HG02973 (cell line): ENCODE measurements at regions not wholly inside any gene's neighbourhood (a gene's known extent, or its start where the extent isn't known, plus 50 kb on each side); places are given as distances from the start of the nearest gene placed in this dataset.

Experiments
- ATAC-seq: cut with Tn5 transposase; IDR thresholded peaks from one replicate; pipeline ENCODE4 v1.9.1; 2021; ENCODE audit warnings: moderate library complexity; ENCODE audit not compliant: unreplicated experiment

DNA sequence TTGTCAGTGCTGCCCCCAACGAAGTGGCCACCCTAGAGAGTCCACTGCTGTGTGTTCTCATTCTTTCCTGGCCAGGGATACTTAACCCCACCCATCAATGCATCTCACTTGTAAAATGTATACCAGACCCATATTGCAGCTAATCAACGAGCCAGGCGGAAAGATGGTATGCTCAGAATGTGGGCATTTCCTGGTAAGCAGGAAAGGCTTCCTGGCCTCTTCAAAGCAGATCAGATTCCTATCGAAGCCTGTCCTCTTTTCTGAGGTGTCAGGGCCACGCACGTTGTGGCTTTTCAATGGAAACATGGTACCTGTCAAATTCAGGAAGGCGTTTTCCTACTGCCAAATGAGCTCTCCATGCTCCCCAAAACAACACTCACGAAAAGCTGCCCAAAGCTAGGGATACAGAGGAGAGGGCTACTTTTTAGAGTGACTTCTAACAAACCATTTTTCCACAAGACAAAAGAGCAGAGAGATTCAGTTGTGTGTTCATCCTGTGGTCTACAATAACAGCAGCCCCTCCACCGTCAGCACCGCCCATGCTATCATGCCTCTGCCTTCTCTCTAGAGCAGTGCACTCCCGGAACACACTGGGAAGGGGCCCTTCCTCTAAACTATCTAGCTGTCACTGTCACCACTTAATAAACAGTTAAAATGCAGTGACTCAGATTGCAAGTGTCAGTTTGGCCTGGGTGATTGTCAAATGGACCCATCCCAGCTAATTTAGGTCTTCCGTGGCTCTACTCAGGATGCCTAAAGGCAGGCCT is 535.1 kb downstream of the RNF144A start:
- ATAC-seq: no peak

- ATAC-seq: no peak
Observed at GRCh38 chr2:7454592-7454991, 537.4 kb downstream of the RNF144A start.

- no peak for ATAC-seq
Observed at GRCh38 chr2:7456762-7457161, 539.5 kb downstream of the RNF144A start.

DNA sequence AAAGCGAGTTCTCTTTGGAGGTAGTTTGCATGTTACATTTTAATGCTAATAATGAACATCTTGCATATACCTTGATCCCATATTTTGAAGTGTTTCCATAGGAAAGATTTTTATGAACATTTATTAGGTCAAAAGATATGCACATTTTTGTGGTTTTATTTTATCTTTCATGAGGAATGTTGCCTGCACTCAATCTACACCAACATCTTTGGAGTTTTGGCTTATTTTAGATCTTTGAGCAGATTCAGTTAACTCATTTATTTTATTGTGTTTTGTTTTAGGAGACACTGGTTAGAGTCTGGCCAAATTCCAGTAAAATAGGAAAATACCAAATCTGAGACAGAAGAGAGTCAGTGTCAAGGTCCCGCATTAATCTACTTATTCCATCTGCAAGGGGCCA is 540.9 kb downstream of the RNF144A start:
- ATAC-seq: no peak

GRCh38 chr2:7467782-7468447 is 550.7 kb downstream of the RNF144A start:
- ATAC-seq: no peak

- ATAC-seq: no peak
Observed at GRCh38 chr2:7468448-7468828, 551.2 kb downstream of the RNF144A start.

- no peak for ATAC-seq
Observed at GRCh38 chr2:7468955-7469354, 551.7 kb downstream of the RNF144A start.

- no peak for ATAC-seq
Observed at GRCh38 chr2:7471185-7471584, 554.0 kb downstream of the RNF144A start.

DNA sequence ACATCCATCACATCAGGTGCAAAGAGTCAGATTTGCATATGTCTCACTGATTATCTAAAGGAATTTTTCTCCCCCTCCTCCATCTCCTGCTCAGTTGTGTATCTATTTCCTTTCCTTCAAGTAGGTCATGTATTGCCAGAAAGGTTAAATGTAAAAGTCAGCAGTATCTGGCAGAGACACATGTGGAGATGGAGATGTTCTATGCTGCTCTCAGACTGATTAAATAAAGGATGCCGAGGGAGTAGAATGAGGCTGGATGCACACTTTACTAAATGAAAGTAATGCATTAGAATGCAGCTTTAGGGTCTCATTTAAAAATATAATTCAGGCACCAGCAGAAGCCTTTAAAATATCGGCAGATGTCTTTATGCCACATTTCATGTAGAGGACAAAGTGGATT is 555.3 kb downstream of the RNF144A start:
- ATAC-seq: no peak

DNA sequence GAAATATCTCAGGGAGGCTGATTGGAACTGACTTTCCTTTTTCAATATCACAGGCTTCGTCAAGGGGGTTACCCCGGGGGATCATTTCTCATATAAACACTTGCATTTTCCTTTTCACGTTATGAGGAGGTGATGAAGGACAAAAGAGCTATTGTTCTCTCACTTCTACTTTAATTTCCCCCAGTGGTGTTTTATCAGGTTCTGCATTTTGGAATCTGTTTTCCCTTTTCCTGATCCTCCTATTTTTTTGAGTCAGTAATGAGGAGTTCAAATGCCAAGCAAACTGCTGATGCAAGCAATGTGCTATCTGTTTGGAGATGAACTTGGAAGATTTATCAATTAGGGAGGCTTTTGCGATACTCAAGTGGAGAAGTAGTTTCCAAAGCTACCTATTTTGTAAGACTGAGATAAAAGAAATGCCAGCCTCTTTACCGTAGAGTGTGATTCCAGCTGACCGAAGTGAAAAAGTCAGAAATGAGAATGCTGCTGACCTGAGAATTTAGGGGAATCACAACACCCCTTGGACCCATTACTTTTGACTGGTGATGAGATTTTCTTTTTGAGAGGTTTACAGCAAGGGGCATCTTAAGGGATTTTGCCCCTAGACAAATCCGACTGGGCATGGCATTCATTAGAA is 556.0 kb downstream of the RNF144A start:
- no peak for ATAC-seq

GRCh38 chr2:7476371-7476770 is 559.2 kb downstream of the RNF144A start:
- ATAC-seq: no peak

GRCh38 chr2:7479603-7480002 is 562.4 kb downstream of the RNF144A start:
- ATAC-seq: no peak

DNA sequence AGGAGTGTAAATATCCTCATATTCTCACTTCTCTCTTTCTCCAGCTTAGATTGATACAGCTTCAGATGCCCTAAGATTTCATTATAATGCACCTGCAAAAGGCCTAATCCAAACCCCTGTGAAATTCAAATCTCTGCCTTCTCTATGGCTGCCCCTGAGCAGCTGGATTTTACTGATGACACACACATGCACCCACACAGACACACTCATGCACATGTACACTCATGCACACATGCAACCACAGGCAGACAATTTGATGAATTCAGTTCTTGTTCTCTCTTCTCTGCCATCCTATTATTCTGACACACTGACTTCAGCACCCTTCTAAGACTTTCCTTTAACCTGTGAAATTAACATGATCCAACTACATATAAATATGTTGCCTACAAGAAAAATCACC is 563.2 kb downstream of the RNF144A start:
- ATAC-seq: no peak

DNA sequence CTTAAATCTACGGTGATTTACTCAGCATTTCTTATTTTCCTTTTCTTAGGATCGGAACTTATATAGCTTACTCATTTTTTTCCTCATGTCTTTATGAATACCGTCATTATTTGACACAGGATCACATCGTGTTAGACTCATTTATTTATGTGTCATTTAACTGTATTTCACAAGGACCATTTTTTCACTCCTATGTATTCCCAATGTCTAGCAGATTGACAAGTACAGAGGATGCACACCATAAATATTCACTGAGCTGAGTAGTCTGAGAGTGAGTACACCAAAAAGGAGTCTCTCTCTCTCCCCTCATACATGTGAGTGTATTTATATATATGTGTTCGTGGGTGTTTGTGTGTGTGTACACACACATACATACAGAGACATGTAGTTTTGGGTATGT is 573.5 kb downstream of the RNF144A start:
- ATAC-seq: no peak

DNA sequence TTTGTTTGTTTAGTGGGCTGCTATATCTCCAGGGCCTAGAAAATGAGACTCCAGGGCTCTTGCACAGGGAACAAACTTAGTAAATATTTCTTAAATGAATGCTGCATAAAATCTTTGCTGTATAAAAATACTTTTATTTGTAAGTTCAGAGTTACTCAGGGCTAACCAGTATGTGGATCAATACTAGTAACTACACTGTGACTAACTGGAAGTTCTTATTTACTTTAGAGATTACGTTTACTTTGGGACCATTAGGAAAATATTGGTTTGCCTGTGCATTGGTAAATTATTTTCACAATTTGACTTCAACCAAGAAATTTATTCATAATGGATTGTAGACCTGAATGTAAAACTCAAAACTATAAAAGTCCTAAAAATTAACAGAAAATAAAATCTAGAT is 575.5 kb downstream of the RNF144A start:
- no peak for ATAC-seq

DNA sequence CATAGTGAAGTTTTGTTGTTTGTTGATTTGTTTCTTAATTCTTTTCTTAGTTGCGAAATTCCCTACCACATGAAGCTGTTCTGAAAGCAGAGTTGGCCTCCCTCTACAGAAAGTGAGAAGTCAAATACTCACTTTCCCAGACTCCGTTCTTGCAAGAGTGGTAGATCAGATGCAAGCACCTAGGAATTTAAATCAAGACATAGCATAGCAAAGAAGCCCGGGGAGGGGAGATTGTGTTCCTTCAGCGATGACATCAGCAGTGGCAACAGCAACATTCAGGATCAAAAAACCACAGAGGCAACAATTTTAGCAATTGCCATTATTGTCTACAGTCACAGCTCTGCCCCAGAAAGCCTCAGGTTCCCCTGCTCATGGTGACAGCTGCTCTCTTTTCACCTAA is 580.0 kb downstream of the RNF144A start:
- no peak for ATAC-seq

DNA sequence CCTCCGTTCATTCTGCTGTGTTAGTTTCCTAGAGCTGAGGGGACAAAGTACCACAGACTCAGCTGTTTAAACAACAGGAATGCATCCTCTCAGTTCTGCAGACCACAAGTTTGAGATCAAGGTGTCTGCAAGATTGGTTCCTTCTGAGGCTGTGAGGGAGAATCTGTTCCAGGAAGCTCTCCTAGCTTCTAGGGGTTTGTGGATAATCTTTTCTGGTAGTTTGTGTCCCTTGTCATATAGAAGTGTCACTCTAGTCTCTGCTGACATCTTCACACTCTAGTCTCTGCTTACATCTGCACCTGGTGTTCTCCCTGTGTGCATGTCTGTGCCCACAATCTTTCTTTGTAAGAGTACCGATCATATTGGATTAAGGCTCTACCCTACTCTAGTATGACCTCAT is 581.8 kb downstream of the RNF144A start:
- ATAC-seq: no peak

GRCh38 chr2:7502336-7502735 is 585.1 kb downstream of the RNF144A start:
- no peak for ATAC-seq

GRCh38 chr2:7508296-7508943 is 591.2 kb downstream of the RNF144A start:
- ATAC-seq: no peak

DNA sequence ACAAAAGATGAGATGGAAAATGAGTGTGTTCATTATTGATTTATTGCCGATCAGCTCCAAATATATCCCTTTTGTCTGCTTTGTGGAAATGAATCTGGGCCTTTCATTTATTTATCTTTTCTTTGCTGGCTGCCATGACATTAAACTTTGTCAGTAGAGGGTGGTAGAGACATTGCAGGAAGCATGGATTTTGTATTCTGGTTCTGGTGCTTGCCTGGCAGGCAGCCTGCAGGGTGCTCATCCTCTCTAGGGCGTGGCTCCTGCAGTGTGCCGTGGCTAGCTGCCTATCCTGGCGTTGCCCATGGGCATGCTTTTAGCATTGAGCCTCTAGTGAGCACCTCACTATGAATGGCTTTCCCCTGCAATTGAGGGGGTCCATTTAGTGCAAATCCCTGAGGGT is 593.1 kb downstream of the RNF144A start:
- ATAC-seq: no peak

GRCh38 chr2:7513834-7514233 is 596.6 kb downstream of the RNF144A start:
- ATAC-seq: no peak

- ATAC-seq: no peak
Observed at GRCh38 chr2:7515327-7515726, 598.1 kb downstream of the RNF144A start.
